ENCODE measurements at regions not wholly inside any gene's neighbourhood (a gene's known extent, or its start where the extent isn't known, plus 50 kb on each side); places are given as distances from the start of the nearest gene placed in this dataset.

- H3K4me1 ChIP-seq (ENCODE audit: control insufficient read depth, insufficient read depth, low read length): no peaks in the 10 kb centered on the region
- ChIA-PET CTCF (interaction anchor here (0.5 to 0.7 kb wide), 4 partner anchors 13 to 1976 kb away, joined by 3 to 5 read pairs (median 3); no protein-coding TSS in a partner anchor), POLR2A (no interaction called here)
- no peak for TF ChIP-seq SCRT1 (tag by site-specific recombination; IDR thresholded peaks at IDR 0.05; ENCODE audit: borderline replicate concordance)
- TF ChIP-seq ZBTB26 (tag by site-specific recombination; optimal IDR thresholded peaks at IDR 0.05): no peak
- TF ChIP-seq ZNF48 (tag by site-specific recombination; IDR thresholded peaks at IDR 0.05): no peak
- TF ChIP-seq ZNF133 (tag by site-specific recombination; IDR thresholded peaks at IDR 0.05): no peak
- no peak for TF ChIP-seq ZSCAN30 (tag by site-specific recombination; IDR thresholded peaks at IDR 0.05)
- TF ChIP-seq REST (tag by site-specific recombination; IDR thresholded peaks at IDR 0.05): 0 out of 2 replicates have a peak, but pooled peaks have one; percentile 47
- no peak overlapping the region for H3K27ac ChIP-seq (ENCODE audit: extremely low read depth, low read depth, low read length)
- no peak overlapping the region for H3K4me3 ChIP-seq (ENCODE audit: low read depth, low read length)
- H3K9me3 ChIP-seq (ENCODE audit: control insufficient read depth, insufficient read depth, low read depth, low read length): no peaks in the 10 kb centered on the region
- no peaks in the 10 kb centered on the region for H3K36me3 ChIP-seq (ENCODE audit: control insufficient read depth in 2 of 2, insufficient read depth in 1 of 2, low read length in 2 of 2)
Measured at GRCh38 chr3:111351334-111351733, 190.7 kb upstream of the CD96 start.

- no peaks in the 10 kb centered on the region for H3K4me1 ChIP-seq (ENCODE audit: control insufficient read depth, insufficient read depth, low read length)
- no peaks in the 10 kb centered on the region for H3K36me3 ChIP-seq (ENCODE audit: control insufficient read depth in 2 of 2, insufficient read depth in 1 of 2, low read length in 2 of 2)
- ChIA-PET CTCF (no interaction called here), POLR2A (no interaction called here)
- H3K27ac ChIP-seq (ENCODE audit: extremely low read depth, low read depth, low read length): no peak overlapping the region
- TF ChIP-seq IKZF3 (tag by site-specific recombination; IDR thresholded peaks at IDR 0.05) (no peak), ZNF585B (tag by site-specific recombination; IDR thresholded peaks at IDR 0.05) (no peak), HOXD13 (CRISPR knock-in tag; IDR thresholded peaks at IDR 0.05; ENCODE audit: borderline replicate concordance) (no peak), ZNF223 (tag by site-specific recombination; IDR thresholded peaks at IDR 0.05) (no peak), ZNF311 (tag by site-specific recombination; IDR thresholded peaks at IDR 0.05; ENCODE audit: borderline replicate concordance) (no peak), ZNF133 (tag by site-specific recombination; IDR thresholded peaks at IDR 0.05) (no peak), ZNF202 (tag by site-specific recombination; IDR thresholded peaks at IDR 0.05; ENCODE audit: borderline replicate concordance) (no peak), ZNF747 (tag by site-specific recombination; IDR thresholded peaks at IDR 0.05) (no peak), ZNF621 (tag by site-specific recombination; IDR thresholded peaks at IDR 0.05) (no peak), ZNF701 (tag by site-specific recombination; IDR thresholded peaks at IDR 0.05) (no peak), ZBTB20 (tag by site-specific recombination; IDR thresholded peaks at IDR 0.05) (no peak), ZNF529 (tag by site-specific recombination; IDR thresholded peaks at IDR 0.05; ENCODE audit: insufficient replicate concordance) (no peak)
- no peaks in the 10 kb centered on the region for H3K9me3 ChIP-seq (ENCODE audit: control insufficient read depth, insufficient read depth, low read depth, low read length)
- no peak overlapping the region for H3K4me3 ChIP-seq (ENCODE audit: low read depth, low read length)
Measured at GRCh38 chr3:111352585-111352984, 189.4 kb upstream of the CD96 start.

- no peak for TF ChIP-seq ZNF157 (tag by site-specific recombination; IDR thresholded peaks at IDR 0.05)
- TF ChIP-seq ZNF585B (tag by site-specific recombination; IDR thresholded peaks at IDR 0.05): no peak
- TF ChIP-seq ZNF433 (tag by site-specific recombination; IDR thresholded peaks at IDR 0.05; ENCODE audit: low read depth): no peak
- no peak for TF ChIP-seq ZNF692 (tag by site-specific recombination; IDR thresholded peaks at IDR 0.05)
- TF ChIP-seq ZNF654 (tag by site-specific recombination; IDR thresholded peaks at IDR 0.05; ENCODE audit: low read depth): no peak
- TF ChIP-seq ZNF623 (tag by site-specific recombination; IDR thresholded peaks at IDR 0.05): no peak
- Histone ChIP-seq H3K4me1 (ENCODE audit: control insufficient read depth, insufficient read depth, low read length) (no peaks in the 10 kb centered on the region), H3K9me3 (ENCODE audit: control insufficient read depth, insufficient read depth, low read depth, low read length) (no peaks in the 10 kb centered on the region), H3K36me3 (ENCODE audit: control insufficient read depth in 2 of 2, insufficient read depth in 1 of 2, low read length in 2 of 2) (no peaks in the 10 kb centered on the region), H3K4me3 (ENCODE audit: low read depth, low read length) (no peak overlapping the region), H3K27ac (ENCODE audit: extremely low read depth, low read depth, low read length) (no peak overlapping the region)
- ChIA-PET CTCF (no interaction called here), POLR2A (no interaction called here)
Measured at GRCh38 chr3:111359261-111360030, 182.6 kb upstream of the CD96 start.

All from HEK293 (cell line).